ENCODE measurements at regions not wholly inside any gene's neighbourhood (a gene's known extent, or its start where the extent isn't known, plus 50 kb on each side); places are given as distances from the start of the nearest gene placed in this dataset.

DNA sequence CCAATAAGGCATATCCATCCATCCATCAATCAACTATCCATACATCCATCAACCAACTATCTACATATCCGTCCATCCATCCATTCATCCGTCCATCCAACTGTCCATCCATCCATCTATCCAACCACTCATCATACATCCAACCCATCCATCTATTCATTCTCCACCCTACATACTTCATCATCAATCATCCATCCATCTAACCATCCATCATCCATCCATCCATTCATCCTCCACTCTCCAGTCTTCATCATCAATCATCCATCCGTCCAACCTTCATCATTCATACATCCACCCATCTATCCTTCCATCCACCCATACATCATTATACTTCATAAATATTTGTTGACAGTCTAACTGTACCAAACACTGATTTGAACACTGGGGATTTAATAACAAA is 231.3 kb upstream of the DAB1 start:
- DNase-seq (no peak), ATAC-seq (no peak)
- no peak overlapping the region for H3K27ac ChIP-seq (ENCODE audit: low read length)
- no peak overlapping the region for H3K9ac ChIP-seq (ENCODE audit: low read length)
- no peaks in the 10 kb centered on the region for H3K9me3 ChIP-seq (ENCODE audit: low read length)
- no peaks in the 10 kb centered on the region for H4K20me1 ChIP-seq (ENCODE audit: low read length)
- no peaks in the 10 kb centered on the region for H3F3A ChIP-seq (ENCODE audit: low read length, unreplicated experiment)
- no peaks in the 10 kb centered on the region for H3K36me3 ChIP-seq (ENCODE audit: low read depth, low read length)
- no peaks in the 10 kb centered on the region for H3K4me1 ChIP-seq (ENCODE audit: insufficient read depth, low read length)
- no peaks in the 10 kb centered on the region for H3K9me2 ChIP-seq (replicated peaks; ENCODE audit: low read length)
- CTCF ChIA-PET = no interaction called here
- H3K27me3 ChIP-seq (ENCODE audit: low read length) = no peaks in the 10 kb centered on the region
- H2AFZ ChIP-seq (ENCODE audit: low read length) = no peak overlapping the region
- intact Hi-C loops (cut with micrococcal nuclease) = no loop called here
- H3K4me3 ChIP-seq (ENCODE audit: low read length) = no peak overlapping the region
- H3K79me2 ChIP-seq (ENCODE audit: low read length) = no peaks in the 10 kb centered on the region
- POLR2A ChIA-PET (ENCODE audit: unreplicated experiment) = no interaction called here
- TF ChIP-seq, protein P1, sequence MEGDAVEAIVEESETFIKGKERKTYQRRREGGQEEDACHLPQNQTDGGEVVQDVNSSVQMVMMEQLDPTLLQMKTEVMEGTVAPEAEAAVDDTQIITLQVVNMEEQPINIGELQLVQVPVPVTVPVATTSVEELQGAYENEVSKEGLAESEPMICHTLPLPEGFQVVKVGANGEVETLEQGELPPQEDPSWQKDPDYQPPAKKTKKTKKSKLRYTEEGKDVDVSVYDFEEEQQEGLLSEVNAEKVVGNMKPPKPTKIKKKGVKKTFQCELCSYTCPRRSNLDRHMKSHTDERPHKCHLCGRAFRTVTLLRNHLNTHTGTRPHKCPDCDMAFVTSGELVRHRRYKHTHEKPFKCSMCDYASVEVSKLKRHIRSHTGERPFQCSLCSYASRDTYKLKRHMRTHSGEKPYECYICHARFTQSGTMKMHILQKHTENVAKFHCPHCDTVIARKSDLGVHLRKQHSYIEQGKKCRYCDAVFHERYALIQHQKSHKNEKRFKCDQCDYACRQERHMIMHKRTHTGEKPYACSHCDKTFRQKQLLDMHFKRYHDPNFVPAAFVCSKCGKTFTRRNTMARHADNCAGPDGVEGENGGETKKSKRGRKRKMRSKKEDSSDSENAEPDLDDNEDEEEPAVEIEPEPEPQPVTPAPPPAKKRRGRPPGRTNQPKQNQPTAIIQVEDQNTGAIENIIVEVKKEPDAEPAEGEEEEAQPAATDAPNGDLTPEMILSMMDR (conservative IDR thresholded peaks at IDR 0.05; ENCODE audit: low read depth, low read length) = no peak
- TF ChIP-seq EZH2phosphoT487 (IDR thresholded peaks at IDR 0.05; ENCODE audit: borderline replicate concordance, low read length) (no peak), EZH2 (IDR thresholded peaks at IDR 0.05; ENCODE audit: low read length, unreplicated experiment) (no peak)
- H3K4me2 ChIP-seq (ENCODE audit: low read length) = no peak overlapping the region
- BruUV-seq (replicated peaks) = no TSS peak

GRCh38 chr1:57644667-57645066 is 220.8 kb upstream of the DAB1 start:
- no peaks in the 10 kb centered on the region for H3K79me2 ChIP-seq (ENCODE audit: low read length)
- no peaks in the 10 kb centered on the region for H3K4me1 ChIP-seq (ENCODE audit: insufficient read depth, low read length)
- no peaks in the 10 kb centered on the region for H3K9me3 ChIP-seq (ENCODE audit: low read length)
- BruUV-seq (replicated peaks) = no TSS peak
- TF ChIP-seq, protein P1 (conservative IDR thresholded peaks at IDR 0.05; ENCODE audit: low read depth, low read length) = no peak
- no peak for TF ChIP-seq EZH2phosphoT487 (IDR thresholded peaks at IDR 0.05; ENCODE audit: borderline replicate concordance, low read length)
- no peak for TF ChIP-seq EZH2 (IDR thresholded peaks at IDR 0.05; ENCODE audit: low read length, unreplicated experiment)
- intact Hi-C loops (cut with micrococcal nuclease) = no loop called here
- ATAC-seq (no peak), DNase-seq (no peak)
- no peaks in the 10 kb centered on the region for H4K20me1 ChIP-seq (ENCODE audit: low read length)
- no peak overlapping the region for H3K27ac ChIP-seq (ENCODE audit: low read length)
- H3K9me2 ChIP-seq (replicated peaks; ENCODE audit: low read length) = no peaks in the 10 kb centered on the region
- no peak overlapping the region for H2AFZ ChIP-seq (ENCODE audit: low read length)
- H3K4me3 ChIP-seq (ENCODE audit: low read length) = no peak overlapping the region
- H3K36me3 ChIP-seq (ENCODE audit: low read depth, low read length) = no peaks in the 10 kb centered on the region
- H3K9ac ChIP-seq (ENCODE audit: low read length) = no peak overlapping the region
- peaks cover 7% of the 10 kb centered on the region; the same call in 1 of the 2 replicates for H3K27me3 ChIP-seq (ENCODE audit: low read length)
- H3K4me2 ChIP-seq (ENCODE audit: low read length) = no peak overlapping the region
- no peaks in the 10 kb centered on the region for H3F3A ChIP-seq (ENCODE audit: low read length, unreplicated experiment)
- POLR2A ChIA-PET (ENCODE audit: unreplicated experiment) = no interaction called here
- CTCF ChIA-PET = no interaction called here

- Histone ChIP-seq H3K9me2 (replicated peaks; ENCODE audit: low read length) (no peaks in the 10 kb centered on the region), H3K27ac (ENCODE audit: low read length) (no peak overlapping the region), H3K9ac (ENCODE audit: low read length) (no peak overlapping the region), H3K4me2 (ENCODE audit: low read length) (no peak overlapping the region), H2AFZ (ENCODE audit: low read length) (no peak overlapping the region), H3K4me1 (ENCODE audit: insufficient read depth, low read length) (no peaks in the 10 kb centered on the region), H4K20me1 (ENCODE audit: low read length) (no peaks in the 10 kb centered on the region), H3K4me3 (ENCODE audit: low read length) (no peak overlapping the region), H3K36me3 (ENCODE audit: low read depth, low read length) (no peaks in the 10 kb centered on the region), H3F3A (ENCODE audit: low read length, unreplicated experiment) (no peaks in the 10 kb centered on the region), H3K27me3 (ENCODE audit: low read length) (peaks cover 4% of the 10 kb centered on the region; the same call in 1 of the 2 replicates), H3K9me3 (ENCODE audit: low read length) (no peaks in the 10 kb centered on the region), H3K79me2 (ENCODE audit: low read length) (no peaks in the 10 kb centered on the region)
- intact Hi-C loops (cut with micrococcal nuclease) = no loop called here
- TF ChIP-seq, protein P1 (conservative IDR thresholded peaks at IDR 0.05; ENCODE audit: low read depth, low read length) = no peak
- TF ChIP-seq EZH2 (IDR thresholded peaks at IDR 0.05; ENCODE audit: low read length, unreplicated experiment) (no peak), EZH2phosphoT487 (IDR thresholded peaks at IDR 0.05; ENCODE audit: borderline replicate concordance, low read length) (no peak)
- POLR2A ChIA-PET (ENCODE audit: unreplicated experiment) = no interaction called here
- CTCF ChIA-PET = no interaction called here
- ATAC-seq (no peak), DNase-seq (no peak)
- no TSS peak for BruUV-seq (replicated peaks)
Measured at GRCh38 chr1:57638239-57638638, 214.4 kb upstream of the DAB1 start.

Data from PC-3 (cell line).